Caco-2 (cell line): ENCODE measurements at regions not wholly inside any gene's neighbourhood (a gene's known extent, or its start where the extent isn't known, plus 50 kb on each side); places are given as distances from the start of the nearest gene placed in this dataset.

Source experiments
- BruUV-seq: library from RNA; stranded (reverse); fragments of 400-500 nt; replicated peaks from 2 replicates; lab custom pipeline; 2021; lab: Mats Ljungman, UMichigan
- CTCF ChIA-PET: fragments of 300-600 bp; sonication (Branson Sonifier 250); formaldehyde crosslinking; loops from one replicate; lab custom pipeline; 2022; ENCODE audit warnings: antibody characterized with exemption; lab: Charles Lee
- POLR2A ChIA-PET: fragments of 300-600 bp; sonication (Branson Sonifier 250); formaldehyde crosslinking; loops from one replicate; lab custom pipeline; 2022; ENCODE audit warnings: antibody characterized with exemption; lab: Charles Lee
- DNase-seq, 2 experiments: peaks; one replicate each; pipeline versions ENCODE4 v3.0.0 to v3.0.0-alpha.2; 2020 to 2022
- H3K27me3 ChIP-seq: replicated peaks from 2 replicates; pipeline ENCODE4 v1.6.0; 2011; ENCODE audit warnings: low read length; ENCODE audit not compliant: control insufficient read depth, insufficient read depth
- H3K36me3 ChIP-seq: 2 replicates; pipeline ENCODE4 v1.5.1; 2011; ENCODE audit warnings: low read length; ENCODE audit not compliant: control insufficient read depth, insufficient read depth
- H3K4me1 ChIP-seq: fragments of 250-450 bp; sonication (Bioruptor Pico); 2 replicates; pipeline ENCODE4 v1.5.1; 2020; ENCODE audit warnings: mild to moderate bottlenecking
- H3K4me3 ChIP-seq: 2 replicates; pipeline ENCODE4 v1.5.1; 2011; ENCODE audit warnings: low read depth, mild to moderate bottlenecking, control low read depth, low read length
- H3K9me3 ChIP-seq: fragments of 250-450 bp; sonication (Bioruptor Pico); 2 replicates; pipeline ENCODE4 v1.5.1; 2020; ENCODE audit warnings: mild to moderate bottlenecking, moderate library complexity
- H3K27ac Mint-ChIP-seq: one replicate; pipeline ENCODE4 v1.8.0; 2022; ENCODE audit warnings: mixed read lengths; ENCODE audit not compliant: unreplicated experiment
- H3K27me3 Mint-ChIP-seq: one replicate; pipeline ENCODE4 v1.8.0; 2022; ENCODE audit warnings: mixed read lengths; ENCODE audit not compliant: insufficient read depth, unreplicated experiment
- H3K36me3 Mint-ChIP-seq: one replicate; pipeline ENCODE4 v1.8.0; 2022; ENCODE audit warnings: mild to moderate bottlenecking, mixed read lengths; ENCODE audit not compliant: insufficient read depth, unreplicated experiment
- H3K4me1 Mint-ChIP-seq: one replicate; pipeline ENCODE4 v1.8.0; 2022; ENCODE audit warnings: low read depth, mixed read lengths; ENCODE audit not compliant: unreplicated experiment
- H3K4me3 Mint-ChIP-seq: one replicate; pipeline ENCODE4 v1.8.0; 2022; ENCODE audit warnings: mild to moderate bottlenecking, moderate library complexity, mixed read lengths; ENCODE audit not compliant: unreplicated experiment
- H3K9me3 Mint-ChIP-seq: one replicate; pipeline ENCODE4 v1.8.0; 2022; ENCODE audit warnings: mixed read lengths; ENCODE audit not compliant: unreplicated experiment
- CTCF ChIP-seq, 2 experiments: fragments of 200-600 bp in 1 of 2; IDR thresholded peaks; 1 replicate in 1 of 2; 2 replicates in 1 of 2; pipeline versions ENCODE4 v1.5.1 to v1.8.0; 2011 to 2022; ENCODE audit warnings: antibody characterized with exemption in 1 of 2, control low read depth in 1 of 2, inconsistent platforms in 1 of 2, low read depth in 1 of 2, low read length in 1 of 2, mild to moderate bottlenecking in 1 of 2, moderate library complexity in 1 of 2; ENCODE audit not compliant: insufficient read depth in 1 of 2, severe bottlenecking in 1 of 2, unreplicated experiment in 1 of 2
- intact Hi-C: fragments of 100-400 bp; cut with micrococcal nuclease; formaldehyde crosslinking; loops from one replicate; pipeline ENCODE4 v1.10.0; 2022; ENCODE audit not compliant: unreplicated experiment

DNA sequence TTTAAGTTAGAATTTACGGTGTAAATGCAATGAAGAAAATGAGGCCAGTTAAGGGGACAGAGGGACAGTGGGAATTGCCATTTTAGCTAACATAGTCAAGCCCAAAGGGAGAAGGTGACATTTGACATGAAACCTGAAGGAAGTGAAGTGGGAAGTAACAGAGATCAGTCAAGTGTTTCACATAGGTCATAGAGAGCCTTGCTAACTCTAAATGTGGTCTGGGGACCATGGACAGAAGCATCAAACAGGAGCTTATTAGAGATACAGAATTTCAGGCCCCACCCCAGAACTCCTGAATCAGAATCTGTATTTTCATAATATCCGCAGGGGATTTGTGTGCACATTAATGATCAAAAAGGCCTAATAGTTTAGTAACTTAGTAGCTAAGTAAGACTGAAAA is 393.7 kb downstream of the FRK start:
- POLR2A ChIA-PET: no interaction called here
- peaks cover 9% of the 10 kb centered on the region for H3K27me3 Mint-ChIP-seq
- no peaks in the 10 kb centered on the region for H3K4me1 ChIP-seq

GRCh38 chr6:115665310-115665709 is 395.4 kb downstream of the FRK start:
- CTCF ChIA-PET: no interaction called here
- intact Hi-C loops: no loop called here
- no peak overlapping the region for H3K4me3 Mint-ChIP-seq

More for the DNA sequence above, 393.7 kb downstream of the FRK start:
- no peak overlapping the region for H3K4me3 Mint-ChIP-seq
- Histone ChIP-seq H3K36me3 (no peaks in the 10 kb centered on the region), H3K4me3 (no peak overlapping the region), H3K27me3 (no peaks in the 10 kb centered on the region), H3K9me3 (no peaks in the 10 kb centered on the region)
- no peak overlapping the region for H3K27ac Mint-ChIP-seq
- no peak for TF ChIP-seq CTCF (IDR thresholded peaks at IDR 0.05; ENCODE audit: insufficient read depth in 1 of 2, low read depth in 1 of 2, low read length in 1 of 2, severe bottlenecking in 1 of 2, unreplicated experiment in 1 of 2)
- no TSS peak for BruUV-seq
- no peak for DNase-seq
- intact Hi-C loops: no loop called here
- H3K9me3 Mint-ChIP-seq: no peaks in the 10 kb centered on the region
- H3K4me1 Mint-ChIP-seq: no peaks in the 10 kb centered on the region
- CTCF ChIA-PET: no interaction called here
- no peaks in the 10 kb centered on the region for H3K36me3 Mint-ChIP-seq

GRCh38 chr6:115663681-115664080 is 397.0 kb downstream of the FRK start:
- H3K27ac Mint-ChIP-seq: no peak overlapping the region
- H3K27me3 Mint-ChIP-seq: peaks cover 9% of the 10 kb centered on the region
- intact Hi-C loops: no loop called here
- no TSS peak for BruUV-seq
- H3K4me3 ChIP-seq: no peak overlapping the region
- H3K9me3 ChIP-seq: no peaks in the 10 kb centered on the region
- TF ChIP-seq CTCF (IDR thresholded peaks at IDR 0.05; ENCODE audit: insufficient read depth in 1 of 2, low read depth in 1 of 2, low read length in 1 of 2, severe bottlenecking in 1 of 2, unreplicated experiment in 1 of 2): no peak
- no peaks in the 10 kb centered on the region for H3K36me3 ChIP-seq
- ChIA-PET CTCF (no interaction called here), POLR2A (no interaction called here)
- H3K4me1 Mint-ChIP-seq: no peaks in the 10 kb centered on the region
- no peaks in the 10 kb centered on the region for H3K4me1 ChIP-seq
- no peak overlapping the region for H3K4me3 Mint-ChIP-seq
- no peaks in the 10 kb centered on the region for H3K27me3 ChIP-seq
- H3K9me3 Mint-ChIP-seq: no peaks in the 10 kb centered on the region
- no peaks in the 10 kb centered on the region for H3K36me3 Mint-ChIP-seq
- no peak for DNase-seq

More at GRCh38 chr6:115665310-115665709, 395.4 kb downstream of the FRK start:
- Mint-ChIP-seq H3K9me3 (no peaks in the 10 kb centered on the region), H3K4me1 (no peaks in the 10 kb centered on the region), H3K27me3 (peaks cover 9% of the 10 kb centered on the region), H3K27ac (no peak overlapping the region), H3K36me3 (no peaks in the 10 kb centered on the region)
- Histone ChIP-seq H3K27me3 (no peaks in the 10 kb centered on the region), H3K36me3 (no peaks in the 10 kb centered on the region), H3K4me3 (no peak overlapping the region), H3K9me3 (no peaks in the 10 kb centered on the region), H3K4me1 (no peaks in the 10 kb centered on the region)
- no peak for TF ChIP-seq CTCF (IDR thresholded peaks at IDR 0.05; ENCODE audit: insufficient read depth in 1 of 2, low read depth in 1 of 2, low read length in 1 of 2, severe bottlenecking in 1 of 2, unreplicated experiment in 1 of 2)
- no peak for DNase-seq
- no TSS peak for BruUV-seq
- POLR2A ChIA-PET: no interaction called here
